NCI-H82 (cell line): ENCODE measurements at regions not wholly inside any gene's neighbourhood (a gene's known extent, or its start where the extent isn't known, plus 50 kb on each side); places are given as distances from the start of the nearest gene placed in this dataset.
A peak's percentile ranks its signal among the peaks of the same experiment; 100 is the strongest.

Experiments
- DNase-seq: peaks from one replicate; lab custom pipeline; 2025; lab: John Stamatoyannopoulos, UW

DNA sequence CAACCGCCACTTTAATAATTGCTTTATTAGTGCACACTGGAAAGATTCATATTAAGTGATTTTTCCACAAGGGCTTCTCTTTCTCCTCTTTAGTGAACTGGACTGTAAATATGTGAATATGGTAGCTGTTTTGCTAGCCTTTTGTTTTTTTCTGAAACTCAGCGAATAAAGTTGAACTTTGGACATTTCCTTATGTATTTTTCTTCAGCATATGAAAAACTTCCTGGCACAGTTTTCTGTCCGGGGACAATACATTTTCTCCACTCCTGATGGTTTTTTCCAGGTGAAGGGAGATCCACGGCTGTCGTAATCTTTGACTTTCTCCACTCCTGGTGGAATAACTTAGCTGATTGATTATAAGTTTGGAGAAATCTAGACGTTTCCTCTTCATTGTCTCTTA lies 457.4 kb upstream of the FAT1 start:
- no peak for DNase-seq

DNA sequence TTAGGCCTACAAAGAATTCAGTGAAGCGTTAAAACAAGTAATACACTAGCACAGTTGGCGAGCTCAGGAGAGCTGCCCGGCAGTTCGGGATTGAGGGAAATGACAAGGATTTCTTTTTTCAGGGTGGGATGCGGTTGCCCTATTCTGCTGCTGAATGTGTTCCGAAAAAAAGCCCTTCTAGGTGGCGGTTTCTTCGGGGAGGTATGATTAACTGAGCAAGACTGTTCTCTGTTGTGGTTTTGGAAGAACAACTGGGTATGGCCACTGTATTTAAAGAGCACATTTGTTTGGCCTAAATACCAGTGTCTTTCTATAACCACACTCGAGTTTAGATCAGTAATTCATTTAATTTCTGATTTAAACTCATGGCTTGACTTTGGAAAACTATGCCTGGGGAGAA lies 459.7 kb upstream of the FAT1 start:
- no peak for DNase-seq

DNA sequence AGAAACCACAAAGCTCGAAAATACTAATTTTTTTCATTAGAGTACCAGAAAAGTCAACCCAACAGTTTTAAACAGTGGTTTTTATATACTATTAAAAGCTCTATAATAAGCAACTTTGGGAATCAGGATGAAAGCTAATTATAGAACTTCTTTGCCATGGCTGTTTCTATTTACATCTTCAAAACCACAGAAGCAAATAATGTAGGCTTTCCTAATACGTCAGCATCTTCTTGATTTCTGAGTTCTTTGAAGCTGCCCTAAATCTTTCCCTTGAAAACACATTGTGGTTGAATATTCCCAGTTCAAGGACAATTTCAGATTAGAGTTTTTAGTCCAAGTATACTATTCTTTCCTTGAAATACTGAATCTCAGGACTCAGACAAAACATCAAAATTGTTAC lies 460.2 kb upstream of the FAT1 start:
- DNase-seq = no peak

DNA sequence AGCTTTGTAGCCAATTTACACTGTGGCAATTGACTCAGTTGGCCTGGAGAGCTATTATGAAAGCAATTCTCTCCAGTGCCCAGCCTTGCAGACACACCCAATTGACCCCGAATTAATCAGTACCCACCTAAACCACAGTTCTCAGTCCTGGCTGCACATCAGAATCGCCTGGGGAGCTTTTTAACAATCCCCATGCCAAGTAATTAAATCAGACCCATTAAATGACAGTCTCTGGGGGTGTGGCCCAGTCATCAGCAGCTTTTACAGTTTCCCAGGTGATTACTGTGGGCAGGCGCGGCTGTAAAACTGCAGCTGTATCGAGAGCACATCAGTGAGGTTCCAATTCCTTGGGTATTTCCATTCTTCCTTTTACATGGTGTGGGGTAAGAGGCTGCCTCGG lies 460.9 kb upstream of the FAT1 start:
- DNase-seq = peak; percentile 1

DNA sequence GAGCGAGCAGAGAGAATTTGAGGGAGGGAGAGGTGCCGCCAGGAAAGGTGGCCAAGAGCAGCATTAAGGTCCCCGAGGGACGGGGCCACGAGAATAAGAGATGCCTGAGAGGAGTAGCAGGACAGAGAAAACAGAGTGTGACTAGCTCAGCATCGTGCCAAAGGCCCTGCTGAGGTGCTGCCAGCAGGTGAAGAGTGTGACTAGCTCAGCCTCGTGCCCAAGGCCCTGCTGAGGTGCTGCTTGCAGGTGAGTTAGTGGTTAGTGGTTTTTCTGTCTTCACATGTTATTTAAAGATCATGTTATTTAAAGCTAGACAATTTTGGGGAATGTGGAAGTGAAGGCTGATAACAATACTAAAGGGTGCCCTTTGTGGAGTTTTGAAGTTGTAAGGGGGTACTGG lies 464.5 kb upstream of the FAT1 start:
- DNase-seq = no peak

DNA sequence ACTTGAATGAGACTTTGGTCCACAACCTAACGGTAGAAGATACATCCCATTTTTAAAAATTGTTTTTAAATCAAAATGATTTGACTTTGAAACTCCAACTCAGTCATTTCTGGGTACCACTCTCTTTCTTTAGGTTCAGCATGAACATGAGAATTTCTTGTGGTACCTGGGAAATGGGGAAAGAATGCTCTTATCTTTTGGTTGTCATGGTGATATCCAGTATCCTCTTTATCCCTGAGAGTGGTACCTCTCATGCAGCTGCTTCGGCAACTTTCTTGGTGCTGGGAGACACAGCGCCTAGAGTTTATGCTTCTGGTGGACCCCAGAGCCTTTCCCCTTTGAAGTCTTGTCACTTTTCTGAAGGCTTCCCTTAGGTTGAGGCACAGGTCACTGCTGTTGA lies 465.1 kb upstream of the FAT1 start:
- no peak for DNase-seq

DNA sequence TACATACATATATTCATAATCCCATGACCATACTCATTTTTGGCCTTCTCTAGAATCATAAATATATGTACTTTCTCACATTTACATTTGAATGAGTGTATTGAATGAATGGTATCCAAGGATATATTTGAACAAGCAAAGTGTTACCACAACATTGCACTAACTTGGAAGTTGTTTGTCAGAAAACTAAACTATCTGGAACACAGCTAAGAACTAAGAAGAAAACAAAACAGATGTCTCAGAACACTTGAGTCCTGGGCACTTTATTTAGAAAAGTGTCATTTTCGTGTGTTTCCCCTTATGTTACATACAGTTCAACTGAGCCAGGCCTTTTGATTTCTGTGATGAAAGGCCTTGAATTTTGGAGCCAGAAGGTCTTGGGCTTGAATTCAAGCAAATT lies 466.7 kb upstream of the FAT1 start:
- DNase-seq = no peak

DNA sequence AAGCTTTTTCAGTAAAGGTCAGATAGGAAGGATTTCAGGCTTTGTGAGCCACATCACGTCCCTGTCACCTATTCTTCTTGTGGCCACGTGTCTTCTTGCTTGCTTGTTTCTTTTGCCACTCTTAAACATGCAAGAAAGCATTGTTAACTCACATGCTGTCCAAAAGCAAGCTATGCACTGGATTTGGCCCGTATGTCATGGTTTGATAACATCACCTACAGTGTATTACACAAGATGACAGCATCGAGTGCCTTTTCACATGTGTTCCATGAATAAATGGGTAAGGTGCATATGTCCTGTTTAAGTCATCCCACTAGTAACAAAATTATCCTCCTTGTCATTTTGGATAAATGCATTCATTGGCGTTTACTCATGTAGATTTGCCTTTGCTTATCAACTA lies 468.0 kb upstream of the FAT1 start:
- DNase-seq = no peak

DNA sequence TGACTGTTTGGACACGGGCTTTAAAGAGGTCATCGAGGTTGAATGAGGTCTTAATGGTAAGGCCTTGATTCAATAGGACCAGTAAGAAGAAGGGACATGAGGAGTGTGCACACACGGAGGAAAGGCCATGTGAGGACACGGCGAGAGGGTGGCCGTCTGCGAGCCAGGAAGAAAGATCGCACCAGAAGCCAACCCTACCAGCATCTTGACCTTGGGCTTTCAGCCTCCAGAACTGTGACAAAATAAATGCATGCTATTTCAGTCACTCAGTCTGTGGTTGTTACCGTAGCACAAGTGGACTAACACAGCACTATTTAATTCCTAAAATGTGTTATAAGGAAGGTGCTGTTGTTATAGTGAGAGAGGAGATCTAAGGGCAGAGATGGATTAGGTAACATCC lies 468.6 kb upstream of the FAT1 start:
- DNase-seq = no peak

DNA sequence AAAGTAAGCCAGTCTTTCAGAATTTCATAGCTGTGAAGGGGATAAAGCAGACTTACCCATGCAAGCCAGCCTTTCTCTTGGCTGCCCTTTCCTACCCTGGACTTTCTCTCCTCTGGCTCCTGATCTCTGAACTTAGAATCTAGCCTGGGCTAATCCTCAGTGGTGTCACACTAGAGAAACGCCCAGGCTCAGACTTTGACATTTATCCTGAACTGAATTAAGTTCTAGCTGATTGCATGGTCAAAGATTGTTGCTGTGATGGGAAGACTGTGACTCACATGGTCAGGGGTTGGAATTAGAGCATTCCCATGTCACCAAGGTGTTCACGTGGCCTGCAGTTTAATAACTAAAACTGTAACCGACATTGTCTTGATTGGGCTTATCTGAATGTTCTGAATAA lies 469.5 kb upstream of the FAT1 start:
- DNase-seq = no peak

DNA sequence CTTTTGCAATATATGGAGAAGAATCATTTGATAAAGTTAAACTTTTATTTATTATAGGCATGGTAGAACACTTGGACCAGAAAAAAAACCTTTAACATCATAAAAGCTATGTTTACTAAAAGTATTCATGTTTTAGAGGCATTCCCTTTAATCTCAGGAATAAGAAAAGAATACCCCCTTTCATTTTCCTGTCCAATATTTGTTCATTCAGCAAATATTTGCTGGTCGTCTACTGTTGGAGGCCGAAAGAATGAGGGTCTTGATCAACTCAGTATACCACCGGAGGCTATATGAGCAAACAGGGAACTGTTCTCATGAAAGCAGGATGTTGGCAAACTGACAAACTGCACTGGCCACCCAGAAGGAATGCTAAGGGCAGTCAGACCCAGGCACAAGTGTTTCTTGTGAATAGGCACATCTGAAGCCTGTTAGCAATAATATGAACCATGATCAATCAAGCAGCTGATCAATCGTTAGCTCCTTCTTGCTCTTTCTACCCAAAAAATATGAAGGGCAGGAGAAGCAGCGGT lies 480.8 kb upstream of the FAT1 start:
- DNase-seq = no peak

DNA sequence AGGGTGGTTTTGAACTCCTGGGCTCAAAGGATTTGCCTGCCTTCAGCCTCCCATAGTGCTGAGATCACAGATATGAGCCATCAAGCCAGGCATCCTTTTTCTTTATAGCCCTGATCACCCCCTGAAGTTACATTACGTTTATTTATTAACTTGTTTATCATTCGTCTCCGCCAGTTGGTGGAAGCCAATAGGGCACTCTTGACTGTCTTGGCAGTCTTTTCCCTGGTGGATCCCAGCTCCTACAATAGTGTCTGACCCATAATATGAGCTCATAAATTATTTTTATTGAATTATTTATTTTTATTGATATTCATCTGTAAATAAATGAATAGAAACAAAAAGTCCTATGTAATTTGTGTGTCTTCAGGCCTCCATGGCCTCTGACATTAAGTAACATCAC lies 484.3 kb upstream of the FAT1 start:
- DNase-seq = no peak

DNA sequence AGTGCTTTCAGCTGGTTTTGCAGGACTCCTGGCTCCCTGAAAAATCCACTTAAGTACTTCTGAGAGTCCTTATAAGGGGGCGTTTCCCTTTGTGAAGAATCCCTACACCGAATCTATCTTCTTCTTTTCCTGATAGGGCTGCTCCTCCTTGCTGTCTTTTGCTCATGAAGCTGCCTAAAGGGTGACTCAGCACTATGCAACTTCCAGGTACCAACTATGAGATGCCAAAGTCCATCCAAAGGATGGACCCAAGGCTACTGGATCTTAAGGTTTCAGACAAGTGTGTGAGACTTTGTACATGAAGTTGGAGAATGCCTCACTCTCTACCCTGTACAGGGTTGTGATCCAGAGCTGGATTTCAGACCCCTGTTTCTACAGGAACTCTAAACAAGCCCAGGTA lies 485.0 kb upstream of the FAT1 start:
- no peak for DNase-seq

DNA sequence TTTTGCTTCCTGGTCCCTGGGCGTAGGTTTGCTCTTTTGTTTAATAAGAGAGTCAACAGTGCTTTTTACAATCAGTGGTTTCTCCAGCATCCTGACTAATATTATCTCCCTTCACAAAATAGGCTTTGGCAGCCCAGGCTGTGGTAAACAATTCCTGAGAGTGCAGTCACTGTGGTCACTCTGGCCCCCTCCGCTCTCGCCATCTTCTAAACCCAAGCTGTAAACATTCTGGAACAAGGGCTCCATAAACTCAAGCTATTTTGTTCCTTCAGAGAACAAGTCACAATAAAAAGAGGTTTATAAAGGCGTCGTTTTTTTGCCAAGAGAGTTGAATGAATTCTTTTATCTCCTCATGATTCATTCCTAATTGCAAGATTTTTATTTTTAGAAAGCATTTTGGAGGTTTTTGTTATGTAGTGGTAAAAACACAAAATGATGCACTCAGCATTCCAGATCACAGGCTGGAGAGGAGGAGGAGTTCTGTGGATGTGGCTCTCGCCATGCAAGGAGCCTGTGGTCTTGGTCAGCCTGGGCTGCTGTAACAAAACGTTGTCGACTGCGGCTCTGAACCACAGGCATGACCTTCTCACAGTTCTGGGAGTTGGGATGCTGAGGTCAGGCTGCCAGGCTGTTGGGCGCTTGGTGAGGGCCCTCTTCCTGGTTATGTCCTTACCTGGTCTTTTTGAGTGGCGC lies 486.4 kb upstream of the FAT1 start:
- no peak for DNase-seq

DNA sequence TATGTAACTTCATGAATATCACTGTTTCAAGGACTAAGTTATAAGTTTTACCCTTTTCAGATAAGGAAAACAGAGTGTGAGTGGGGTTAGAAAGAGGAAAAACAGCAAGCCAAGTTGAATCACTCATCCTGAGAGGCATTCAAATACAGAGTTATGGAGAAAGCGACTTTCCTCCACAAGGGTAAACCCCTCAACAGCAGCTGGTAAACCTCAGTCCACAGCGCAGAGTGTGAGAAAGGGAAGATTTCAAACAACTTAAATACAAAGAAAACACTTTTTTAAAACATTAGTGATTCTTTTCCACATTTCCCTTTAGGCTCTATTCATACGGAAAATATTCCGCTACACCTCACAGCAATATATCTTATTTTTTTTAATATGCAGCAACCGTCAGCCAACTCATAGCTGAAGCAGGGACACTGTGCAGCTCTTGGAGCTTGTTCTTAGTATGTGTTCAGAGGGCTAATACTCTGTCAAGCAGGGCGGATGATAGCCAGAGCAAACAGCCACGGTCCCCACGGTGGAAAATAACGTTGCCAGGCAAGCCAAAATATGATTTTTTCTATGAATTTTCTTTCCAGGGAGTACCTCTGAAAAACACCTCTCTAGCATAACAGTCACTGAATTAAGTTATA lies 488.9 kb upstream of the FAT1 start:
- DNase-seq = no peak

DNA sequence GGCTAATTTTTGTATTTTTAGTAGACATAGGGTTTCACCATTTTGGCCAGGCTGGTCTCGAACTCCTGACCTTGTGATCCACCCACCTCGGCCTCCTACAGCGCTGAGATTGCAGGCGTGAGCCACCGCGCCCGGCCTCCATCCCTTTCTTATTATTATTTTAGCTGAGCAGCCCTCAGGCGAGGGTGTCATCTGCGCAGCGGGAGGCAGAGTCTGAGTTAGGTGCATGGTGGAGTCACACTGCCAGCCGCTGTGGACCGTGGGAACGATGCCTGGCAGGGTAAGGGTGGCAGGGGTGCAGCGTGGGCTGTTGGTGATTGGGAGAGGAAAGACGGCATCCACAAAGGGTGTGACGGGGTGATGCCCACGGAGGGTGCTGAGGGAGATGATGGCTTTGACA lies 491.8 kb upstream of the FAT1 start:
- DNase-seq = no peak

DNA sequence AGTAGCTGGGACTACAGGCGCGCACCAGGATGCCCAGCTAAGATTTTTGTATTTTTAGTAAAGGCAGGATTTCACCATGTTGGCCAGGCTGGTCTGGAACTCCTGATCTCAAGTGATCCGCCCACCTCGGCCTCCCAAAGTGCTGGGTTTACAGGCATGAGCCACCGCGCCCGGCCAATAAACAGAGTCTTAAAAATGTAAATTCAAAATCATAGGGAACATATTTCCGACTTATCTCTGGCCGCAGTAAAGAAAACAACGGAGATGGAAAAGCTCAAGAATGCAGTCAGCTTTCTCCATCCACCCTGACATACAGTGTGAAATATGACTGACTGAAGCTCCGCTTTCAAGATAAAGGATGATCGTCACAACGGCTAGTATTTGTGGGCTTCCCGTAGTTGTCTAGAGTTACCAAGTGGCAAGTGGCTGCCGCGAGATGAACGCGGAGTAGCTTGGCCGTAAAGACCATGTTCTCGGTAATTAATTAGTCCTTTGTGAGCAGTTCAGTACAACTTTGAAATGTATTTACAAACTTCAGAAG lies 495.1 kb upstream of the FAT1 start:
- DNase-seq = no peak

DNA sequence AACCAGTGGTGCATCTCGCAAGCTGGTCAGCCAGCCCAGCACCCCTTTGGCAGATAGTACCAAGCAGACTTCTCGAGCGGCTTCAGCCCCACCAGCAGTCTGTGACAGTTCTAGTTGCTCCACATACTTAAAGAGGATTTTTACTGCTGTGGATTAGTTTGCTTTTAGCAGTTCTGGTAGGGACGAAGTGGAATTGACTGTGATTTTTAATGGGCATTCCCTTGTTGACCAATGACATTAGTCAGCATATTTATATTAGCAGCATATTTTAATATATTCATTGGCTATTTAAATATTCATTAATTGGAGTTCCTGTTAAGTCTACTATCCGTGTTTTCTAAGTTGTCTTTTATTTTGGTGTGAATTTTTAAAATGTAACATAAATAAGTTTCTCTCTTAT lies 500.9 kb upstream of the FAT1 start:
- DNase-seq = no peak

DNA sequence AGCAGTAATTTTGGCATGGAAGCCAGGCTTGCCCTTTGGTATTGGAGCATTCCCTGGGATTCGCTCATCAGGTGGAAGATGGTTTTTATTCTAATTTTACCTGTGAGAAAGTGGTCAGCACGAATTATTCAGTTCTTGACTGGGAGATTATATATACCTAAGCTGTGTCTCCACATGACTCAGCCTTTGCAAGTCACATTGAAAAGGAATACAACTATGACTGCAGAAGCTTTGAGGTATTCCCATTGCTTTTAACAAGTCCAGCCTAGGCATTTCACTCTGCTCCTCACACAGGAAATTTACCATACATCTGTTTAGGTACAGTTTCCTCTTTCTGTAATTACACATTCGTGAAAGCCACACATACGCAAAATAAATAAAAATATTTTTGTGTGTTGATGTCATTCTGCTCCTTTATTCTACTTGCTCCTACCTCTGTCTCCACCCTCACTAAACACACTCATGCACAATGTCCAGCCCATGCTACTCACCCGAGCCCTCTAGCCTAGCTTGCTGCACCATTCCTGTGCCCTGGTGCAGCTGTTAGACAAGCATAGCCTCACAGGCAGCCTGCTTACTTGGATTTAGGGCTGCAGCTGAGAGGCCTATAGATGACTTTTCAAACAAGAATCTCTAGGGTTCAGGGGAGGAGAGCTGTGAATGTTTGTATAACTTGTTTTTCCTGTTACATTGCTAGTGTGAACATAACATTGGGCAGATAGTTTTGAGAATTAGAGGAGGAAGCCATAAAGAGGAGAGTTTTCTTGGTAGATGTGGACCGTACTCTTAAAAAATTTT lies 504.4 kb upstream of the FAT1 start:
- no peak for DNase-seq

DNA sequence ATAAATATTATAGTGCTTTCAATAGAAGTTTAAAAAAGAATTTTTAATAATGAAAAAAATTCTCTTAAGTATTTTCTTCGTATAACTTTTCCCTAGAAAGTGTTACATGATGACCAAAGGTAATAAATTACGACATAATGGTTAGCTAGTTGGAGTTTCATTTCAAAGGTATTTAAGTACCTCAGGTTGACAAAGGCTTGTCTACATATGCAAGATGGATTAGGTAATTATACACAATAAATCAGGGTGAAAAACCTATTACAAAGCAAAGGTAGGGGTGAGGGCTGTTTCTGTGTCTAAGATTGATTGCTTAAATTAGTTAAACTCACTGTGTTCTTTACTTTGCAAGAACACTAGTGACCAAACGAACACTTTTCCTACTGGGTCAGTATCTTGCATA lies 508.5 kb upstream of the FAT1 start:
- no peak for DNase-seq

DNA sequence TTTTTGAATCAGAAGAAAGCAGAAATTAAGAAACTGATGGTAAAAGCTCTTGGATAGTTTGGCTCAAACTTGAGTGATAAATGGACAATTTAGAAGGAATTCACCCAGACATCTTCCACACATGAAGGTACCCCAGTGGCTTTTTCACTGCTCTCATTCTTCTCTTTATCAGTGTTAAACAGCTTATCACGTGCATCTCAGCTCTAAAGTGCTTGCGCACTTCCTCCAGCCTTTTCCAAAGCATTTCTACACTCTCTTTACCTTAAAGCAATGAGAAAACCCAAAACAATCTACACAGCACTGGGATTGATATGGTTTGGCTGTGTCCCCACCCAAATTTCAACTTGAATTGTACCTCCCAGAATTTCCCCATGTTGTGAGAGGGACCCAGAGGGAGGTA lies 509.1 kb upstream of the FAT1 start:
- no peak for DNase-seq

DNA sequence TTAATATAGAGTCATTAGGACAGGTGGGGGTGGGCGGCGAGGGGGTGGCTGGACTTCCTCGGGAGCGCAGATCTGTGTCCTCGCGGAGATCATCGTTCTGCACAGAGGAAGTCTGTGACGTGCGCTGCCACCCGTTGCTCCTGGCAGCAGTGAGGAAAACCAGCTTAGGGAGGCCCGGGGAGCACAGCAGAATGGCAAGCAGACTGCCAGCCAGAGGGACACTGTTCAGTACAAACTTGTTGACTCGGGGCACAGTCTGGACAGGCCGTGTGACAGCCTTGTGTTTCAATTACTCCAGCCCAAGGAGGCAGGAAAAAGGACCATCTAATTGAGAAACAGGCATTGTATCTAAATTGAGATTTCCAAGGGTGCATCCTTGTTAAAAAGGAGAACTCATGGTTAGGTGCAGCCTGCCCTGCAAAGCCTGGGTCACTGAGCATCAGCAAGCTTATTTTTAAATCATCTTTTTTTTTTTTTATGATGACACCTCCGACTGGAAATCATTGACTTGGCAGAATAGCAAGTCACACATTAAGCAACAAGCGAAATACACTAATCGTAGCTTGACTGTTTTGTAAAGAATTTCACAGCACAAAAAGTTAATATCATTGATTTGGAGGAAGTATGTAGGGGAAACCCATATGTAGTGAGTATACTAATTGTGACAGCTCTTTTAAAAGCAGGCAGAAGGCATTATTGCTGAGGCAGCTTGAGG lies 512.0 kb upstream of the FAT1 start:
- peak; percentile 0 for DNase-seq
